Chondrocyte (in vitro differentiated cells): ENCODE measurements at regions not wholly inside any gene's neighbourhood (a gene's known extent, or its start where the extent isn't known, plus 50 kb on each side); places are given as distances from the start of the nearest gene placed in this dataset.

Source experiments
- DNase-seq: peaks from one replicate; pipeline ENCODE4 v3.0.0; 2021; ENCODE audit warnings: mixed read lengths, low spot score
- H3K27ac Mint-ChIP-seq: one replicate; pipeline ENCODE4 v1.8.0; 2021; ENCODE audit warnings: mild to moderate bottlenecking, moderate library complexity, mixed read lengths; ENCODE audit not compliant: unreplicated experiment
- H3K27me3 Mint-ChIP-seq: 2 replicates; pipeline ENCODE4 v1.8.0; 2021; ENCODE audit warnings: low read depth, mixed read lengths
- H3K36me3 Mint-ChIP-seq: 2 replicates; pipeline ENCODE4 v1.8.0; 2021; ENCODE audit warnings: low read depth, mixed read lengths
- H3K4me1 Mint-ChIP-seq: 2 replicates; pipeline ENCODE4 v1.8.0; 2021; ENCODE audit warnings: low read depth, mild to moderate bottlenecking, mixed read lengths
- H3K4me3 Mint-ChIP-seq: one replicate; pipeline ENCODE4 v1.8.0; 2021; ENCODE audit warnings: mild to moderate bottlenecking, moderate library complexity, mixed read lengths; ENCODE audit not compliant: unreplicated experiment
- H3K9me3 Mint-ChIP-seq: 2 replicates; pipeline ENCODE4 v1.8.0; 2021; ENCODE audit warnings: low read depth, mixed read lengths
- TF ChIP-seq, protein P1 (sequence below): fragments of 200-600 bp; sonication (generic); IDR thresholded peaks from 2 replicates; pipeline ENCODE4 v1.5.0; 2021; ENCODE audit warnings: antibody characterized with exemption, mild to moderate bottlenecking, moderate library complexity

DNA sequence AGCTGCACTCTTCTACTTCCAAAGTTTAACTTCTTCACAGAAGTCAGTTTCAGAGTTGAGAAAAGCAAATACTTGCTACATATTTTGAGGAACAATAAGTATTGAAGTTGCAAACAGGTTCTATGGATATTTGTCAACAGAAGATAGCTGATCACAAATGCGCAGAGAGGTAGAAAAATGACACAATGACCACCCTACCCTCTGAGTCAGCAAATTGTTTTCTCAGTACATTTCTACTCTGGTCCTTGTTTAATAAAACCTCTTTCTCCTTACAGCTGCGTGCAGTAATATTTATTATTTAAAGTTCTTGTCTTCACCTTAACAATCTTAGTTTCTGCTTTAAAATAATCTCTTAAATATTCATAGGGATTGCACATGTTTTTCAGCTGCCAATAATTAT, 855.1 kb upstream of the CTNND2 start:
- Mint-ChIP-seq H3K27me3 (peaks cover 15% of the 10 kb centered on the region), H3K4me1 (no peaks in the 10 kb centered on the region), H3K27ac (no peak overlapping the region), H3K36me3 (no peaks in the 10 kb centered on the region), H3K9me3 (peaks cover 3% of the 10 kb centered on the region), H3K4me3 (no peak overlapping the region)
- TF ChIP-seq, protein P1, sequence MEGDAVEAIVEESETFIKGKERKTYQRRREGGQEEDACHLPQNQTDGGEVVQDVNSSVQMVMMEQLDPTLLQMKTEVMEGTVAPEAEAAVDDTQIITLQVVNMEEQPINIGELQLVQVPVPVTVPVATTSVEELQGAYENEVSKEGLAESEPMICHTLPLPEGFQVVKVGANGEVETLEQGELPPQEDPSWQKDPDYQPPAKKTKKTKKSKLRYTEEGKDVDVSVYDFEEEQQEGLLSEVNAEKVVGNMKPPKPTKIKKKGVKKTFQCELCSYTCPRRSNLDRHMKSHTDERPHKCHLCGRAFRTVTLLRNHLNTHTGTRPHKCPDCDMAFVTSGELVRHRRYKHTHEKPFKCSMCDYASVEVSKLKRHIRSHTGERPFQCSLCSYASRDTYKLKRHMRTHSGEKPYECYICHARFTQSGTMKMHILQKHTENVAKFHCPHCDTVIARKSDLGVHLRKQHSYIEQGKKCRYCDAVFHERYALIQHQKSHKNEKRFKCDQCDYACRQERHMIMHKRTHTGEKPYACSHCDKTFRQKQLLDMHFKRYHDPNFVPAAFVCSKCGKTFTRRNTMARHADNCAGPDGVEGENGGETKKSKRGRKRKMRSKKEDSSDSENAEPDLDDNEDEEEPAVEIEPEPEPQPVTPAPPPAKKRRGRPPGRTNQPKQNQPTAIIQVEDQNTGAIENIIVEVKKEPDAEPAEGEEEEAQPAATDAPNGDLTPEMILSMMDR = no peak
- no peak for DNase-seq

DNA sequence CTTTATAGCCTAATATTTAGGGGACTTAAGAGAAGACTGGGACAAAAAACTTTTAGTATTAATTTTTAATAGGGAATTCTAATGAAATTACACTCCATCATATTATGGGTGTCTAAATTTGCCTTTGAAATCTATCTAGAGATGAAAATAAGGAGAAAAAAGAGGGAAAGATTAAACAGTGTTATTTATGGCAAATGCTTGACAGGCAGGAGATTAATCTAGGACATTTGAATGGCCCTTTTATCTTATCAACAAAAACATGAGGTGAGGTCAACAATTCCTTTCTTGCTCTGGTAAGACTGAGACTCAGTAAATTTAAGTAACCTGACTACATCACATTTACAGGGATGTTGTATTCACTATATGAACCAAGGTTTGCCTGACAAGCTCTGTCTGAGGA, 852.8 kb upstream of the CTNND2 start:
- H3K27ac Mint-ChIP-seq = no peak overlapping the region
- TF ChIP-seq, protein P1 = no peak
- H3K9me3 Mint-ChIP-seq = peaks cover 3% of the 10 kb centered on the region
- no peak overlapping the region for H3K4me3 Mint-ChIP-seq
- H3K36me3 Mint-ChIP-seq = no peaks in the 10 kb centered on the region
- DNase-seq = no peak
- H3K27me3 Mint-ChIP-seq = peaks cover 10% of the 10 kb centered on the region
- no peaks in the 10 kb centered on the region for H3K4me1 Mint-ChIP-seq

DNA sequence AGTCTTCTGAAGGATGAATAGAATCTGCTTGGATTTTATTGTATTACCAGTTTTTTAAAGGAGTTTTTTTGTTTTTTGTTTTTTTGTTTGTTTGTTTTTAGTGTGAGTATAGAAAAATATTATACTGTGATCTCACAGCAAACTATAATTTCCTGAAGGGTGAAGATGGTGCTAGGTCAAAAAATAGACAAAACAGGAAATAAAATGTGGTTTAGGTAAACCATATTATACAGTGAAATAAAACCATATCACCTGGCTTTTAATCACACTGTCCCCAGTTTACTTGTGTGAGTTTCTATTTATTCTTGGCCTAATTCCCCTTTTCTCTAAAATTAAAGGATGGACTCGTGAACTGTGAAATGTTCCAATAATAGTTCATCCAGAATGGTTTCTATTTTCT, 841.3 kb upstream of the CTNND2 start:
- no peak overlapping the region for H3K27ac Mint-ChIP-seq
- no peaks in the 10 kb centered on the region for H3K36me3 Mint-ChIP-seq
- H3K4me3 Mint-ChIP-seq = no peak overlapping the region
- H3K27me3 Mint-ChIP-seq = peaks cover 5% of the 10 kb centered on the region
- peaks cover 7% of the 10 kb centered on the region for H3K9me3 Mint-ChIP-seq
- TF ChIP-seq, protein P1 = no peak
- no peaks in the 10 kb centered on the region for H3K4me1 Mint-ChIP-seq
- no peak for DNase-seq

DNA sequence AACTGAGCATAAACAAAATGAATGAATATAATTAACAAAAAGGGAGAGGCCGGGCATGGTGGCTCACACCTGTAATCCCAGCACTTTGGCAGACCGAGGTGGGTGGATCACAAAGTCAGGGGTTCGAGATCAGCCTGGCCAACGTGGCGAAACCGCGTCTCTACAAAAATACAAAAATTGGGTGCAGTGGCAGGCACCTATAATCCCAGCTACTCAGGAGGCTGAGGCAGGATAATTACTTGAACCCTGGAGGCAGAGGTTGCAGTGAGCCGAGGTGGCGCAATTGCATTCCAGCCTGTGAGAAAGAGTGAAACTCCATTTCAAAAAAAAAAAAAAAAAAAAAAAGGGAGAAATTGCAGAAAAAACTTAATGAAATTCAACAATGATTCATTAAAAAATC, 839.3 kb upstream of the CTNND2 start:
- H3K27me3 Mint-ChIP-seq = peaks cover 6% of the 10 kb centered on the region
- no peak for DNase-seq
- H3K4me1 Mint-ChIP-seq = no peaks in the 10 kb centered on the region
- H3K4me3 Mint-ChIP-seq = no peak overlapping the region
- H3K9me3 Mint-ChIP-seq = peaks cover 7% of the 10 kb centered on the region
- H3K27ac Mint-ChIP-seq = no peak overlapping the region
- TF ChIP-seq, protein P1 = no peak
- no peaks in the 10 kb centered on the region for H3K36me3 Mint-ChIP-seq

DNA sequence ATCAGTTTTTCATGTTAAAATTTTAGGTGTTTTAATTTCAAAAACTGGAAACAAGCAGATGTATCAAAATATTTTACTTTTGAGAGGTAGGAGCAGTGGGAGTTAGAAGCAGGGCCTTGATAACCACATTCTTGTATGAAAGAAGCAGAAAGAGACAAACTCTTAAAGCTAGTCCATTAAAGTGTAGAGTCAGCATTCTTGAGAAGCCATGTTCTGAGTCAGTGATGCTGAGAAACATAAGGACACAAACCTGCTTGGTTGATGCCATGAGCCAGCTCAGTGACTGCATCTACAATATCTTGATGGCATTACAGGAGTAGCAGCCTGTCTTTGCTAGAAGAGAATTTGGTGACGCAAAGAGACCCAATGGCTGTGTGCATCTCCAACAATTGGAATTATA, 826.1 kb upstream of the CTNND2 start:
- H3K27me3 Mint-ChIP-seq = peaks cover 1% of the 10 kb centered on the region
- H3K27ac Mint-ChIP-seq = no peak overlapping the region
- no peaks in the 10 kb centered on the region for H3K4me1 Mint-ChIP-seq
- no peak overlapping the region for H3K4me3 Mint-ChIP-seq
- no peak for DNase-seq
- H3K9me3 Mint-ChIP-seq = peaks cover 28% of the 10 kb centered on the region
- TF ChIP-seq, protein P1 = no peak
- H3K36me3 Mint-ChIP-seq = no peaks in the 10 kb centered on the region
